OCI-LY1 (cell line): ENCODE measurements at regions not wholly inside any gene's neighbourhood (a gene's known extent, or its start where the extent isn't known, plus 50 kb on each side); places are given as distances from the start of the nearest gene placed in this dataset.

Experiments
- CTCF ChIP-seq: fragments of 200-600 bp; sonication (generic), shearing (Covaris generic); IDR thresholded peaks from 2 replicates; pipeline ENCODE4 v1.5.1; 2017; ENCODE audit warnings: mild to moderate bottlenecking, antibody characterized with exemption, low read length, moderate library complexity, mixed read lengths
- EZH2 ChIP-seq: fragments of 200-600 bp; sonication (generic), shearing (Covaris generic); IDR thresholded peaks from 2 replicates; pipeline ENCODE4 v1.8.0; 2017; ENCODE audit warnings: borderline replicate concordance, mixed run types, mild to moderate bottlenecking, antibody characterized with exemption, low read length, moderate library complexity, mixed read lengths

GRCh38 chr3:99483841-99484240, 154.6 kb upstream of the COL8A1 start:
- TF ChIP-seq CTCF (no peak), EZH2 (no peak)
